Psoas muscle (tissue), 7 donors: ENCODE measurements at regions not wholly inside any gene's neighbourhood (a gene's known extent, or its start where the extent isn't known, plus 50 kb on each side); places are given as distances from the start of the nearest gene placed in this dataset.

ENCODE experiments used
- ATAC-seq, 4 donors: fragments of 200-7000 bp; cut with Tn5 transposase; one replicate each; pipeline ENCODE4 v1.9.1; 2020; ENCODE audit warnings: moderate library complexity in 3 of 4, mild to moderate bottlenecking in 2 of 4
- DNase-seq, 2 donors: peaks; one replicate each; pipeline ENCODE4 v3.0.0-alpha.2; 2020
- H3K27ac ChIP-seq: fragments of 200-600 bp; one replicate; pipeline ENCODE4 v1.8.0; 2022
- H3K27me3 ChIP-seq, 3 donors: fragments of 200-600 bp in 1 of 3; one replicate each; pipeline versions ENCODE4 v1.6.1 to v1.8.0; 2013 to 2022; ENCODE audit warnings: low read length in 2 of 3, mild to moderate bottlenecking in 2 of 3, moderate library complexity in 1 of 3; ENCODE audit not compliant: insufficient read depth in 3 of 3
- H3K36me3 ChIP-seq, 2 donors: fragments of 200-600 bp in 1 of 2; one replicate each; pipeline versions ENCODE4 v1.6.1 to v1.8.0; 2013 to 2022; ENCODE audit warnings: low read depth in 1 of 2, mild to moderate bottlenecking in 1 of 2, moderate library complexity in 1 of 2; ENCODE audit not compliant: insufficient read depth in 1 of 2
- H3K4me1 ChIP-seq: fragments of 200-600 bp; one replicate; pipeline ENCODE4 v1.8.0; 2022
- H3K4me3 ChIP-seq: fragments of 200-600 bp; one replicate; pipeline ENCODE4 v1.8.0; 2022; ENCODE audit warnings: mild to moderate bottlenecking
- H3K9me3 ChIP-seq: fragments of 200-600 bp; one replicate; pipeline ENCODE4 v1.8.0; 2022
- WGBS, 3 donors: extraction: QIAGEN DNeasy Blood & Tissue Kit; methylation state at CpG; one replicate each; pipeline versions ENCODE4 v1.1.6 to v1.1.7; 2013; 5-methylcytosine and 5-hydroxymethylcytosine counted together
- intact Hi-C, 2 donors: fragments of 100-400 bp; cut with DNase I; formaldehyde crosslinking; loops; one replicate each; pipeline versions ENCODE4 v1.11.0 to v1.14.2; 2022
- TF ChIP-seq, protein P1 (sequence below): fragments of 200-600 bp; IDR thresholded peaks from one replicate; pipeline ENCODE4 v1.8.0; 2022; ENCODE audit warnings: antibody characterized with exemption
- donor health status: healthy with polysubstance abuse.
- donor health status: DM: no; HTN: no; CAD: no; lungs with moderate emphysema.
- donor health status: Bipolar disorder and iron deficiency.
- donor health status: healthy.
- donor health status: DM: yes; HTN: yes; CAD: no.
- donor health status: DM: no; HTN: no; CAD: no.
- donor health status: DM: yes; HTN: yes; CAD: no.

- no peaks in the 10 kb centered on the region for H3K9me3 ChIP-seq
- no peak overlapping the region for H3K27ac ChIP-seq
- no peaks in the 10 kb centered on the region for H3K27me3 ChIP-seq
- peaks cover 9% of the 10 kb centered on the region for H3K4me1 ChIP-seq
- 36 to 69% (median 55%) methylated on average over 1 of the region's 1 CpG for WGBS, 3 donors
- H3K36me3 ChIP-seq = no peaks in the 10 kb centered on the region
- DNase-seq = no peak
- TF ChIP-seq, protein P1, sequence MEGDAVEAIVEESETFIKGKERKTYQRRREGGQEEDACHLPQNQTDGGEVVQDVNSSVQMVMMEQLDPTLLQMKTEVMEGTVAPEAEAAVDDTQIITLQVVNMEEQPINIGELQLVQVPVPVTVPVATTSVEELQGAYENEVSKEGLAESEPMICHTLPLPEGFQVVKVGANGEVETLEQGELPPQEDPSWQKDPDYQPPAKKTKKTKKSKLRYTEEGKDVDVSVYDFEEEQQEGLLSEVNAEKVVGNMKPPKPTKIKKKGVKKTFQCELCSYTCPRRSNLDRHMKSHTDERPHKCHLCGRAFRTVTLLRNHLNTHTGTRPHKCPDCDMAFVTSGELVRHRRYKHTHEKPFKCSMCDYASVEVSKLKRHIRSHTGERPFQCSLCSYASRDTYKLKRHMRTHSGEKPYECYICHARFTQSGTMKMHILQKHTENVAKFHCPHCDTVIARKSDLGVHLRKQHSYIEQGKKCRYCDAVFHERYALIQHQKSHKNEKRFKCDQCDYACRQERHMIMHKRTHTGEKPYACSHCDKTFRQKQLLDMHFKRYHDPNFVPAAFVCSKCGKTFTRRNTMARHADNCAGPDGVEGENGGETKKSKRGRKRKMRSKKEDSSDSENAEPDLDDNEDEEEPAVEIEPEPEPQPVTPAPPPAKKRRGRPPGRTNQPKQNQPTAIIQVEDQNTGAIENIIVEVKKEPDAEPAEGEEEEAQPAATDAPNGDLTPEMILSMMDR = no peak
- no peak for ATAC-seq
- intact Hi-C loops = no loop called here
- no peak overlapping the region for H3K4me3 ChIP-seq
These were observed 60.4 kb upstream of the SPPL2A start for GRCh38 chr15:50825946-50826345.

DNA sequence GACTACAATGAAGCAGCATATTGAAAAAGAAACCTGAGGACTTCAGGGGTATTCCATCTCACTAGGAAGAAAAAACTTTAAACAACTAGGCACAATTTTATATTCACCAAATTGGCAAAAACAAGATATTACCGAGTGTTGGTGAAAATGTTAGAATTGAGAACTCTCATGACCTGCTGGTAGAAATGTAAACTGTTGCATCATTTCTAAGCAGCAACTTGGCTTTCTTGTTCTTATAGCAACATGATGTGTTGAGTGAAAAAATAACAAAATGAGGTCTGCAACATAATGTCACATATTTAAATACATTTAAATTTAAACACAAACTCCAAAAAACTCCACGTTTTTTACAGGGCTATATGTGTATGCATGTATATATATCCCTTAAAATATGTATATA, 59.0 kb upstream of the SPPL2A start:
- Histone ChIP-seq H3K27ac (no peak overlapping the region), H3K4me3 (no peak overlapping the region), H3K36me3 (no peaks in the 10 kb centered on the region), H3K27me3 (no peaks in the 10 kb centered on the region), H3K9me3 (no peaks in the 10 kb centered on the region), H3K4me1 (peaks cover 13% of the 10 kb centered on the region)
- no peak for ATAC-seq
- no peak for DNase-seq
- intact Hi-C loops = no loop called here
- 69 to 83% (median 76%) methylated on average over 2 of the region's 2 CpGs for WGBS, 3 donors
- TF ChIP-seq, protein P1 = no peak

- no peaks in the 10 kb centered on the region for H3K36me3 ChIP-seq
- H3K27ac ChIP-seq = no peak overlapping the region
- TF ChIP-seq, protein P1 = no peak
- intact Hi-C loops = no loop called here
- no peaks in the 10 kb centered on the region for H3K27me3 ChIP-seq
- DNase-seq (no peak), ATAC-seq (no peak)
- no peaks in the 10 kb centered on the region for H3K9me3 ChIP-seq
- 57 to 67% (median 64%) methylated on average over 3 of the region's 3 CpGs for WGBS, 3 donors
- H3K4me1 ChIP-seq = peaks cover 16% of the 10 kb centered on the region
- no peak overlapping the region for H3K4me3 ChIP-seq
These were observed 57.8 kb upstream of the SPPL2A start for GRCh38 chr15:50823281-50823680.

GRCh38 chr15:50821476-50821875, 56.0 kb upstream of the SPPL2A start:
- intact Hi-C loops = no loop called here
- 69 to 86% (median 74%) methylated on average over 3 of the region's 3 CpGs for WGBS, 3 donors
- no peak for ATAC-seq
- no peaks in the 10 kb centered on the region for H3K9me3 ChIP-seq
- DNase-seq = no peak
- H3K4me1 ChIP-seq = peaks cover 10% of the 10 kb centered on the region
- no peak overlapping the region for H3K27ac ChIP-seq
- H3K36me3 ChIP-seq = no peaks in the 10 kb centered on the region
- no peaks in the 10 kb centered on the region for H3K27me3 ChIP-seq
- no peak overlapping the region for H3K4me3 ChIP-seq
- TF ChIP-seq, protein P1 = no peak

- Histone ChIP-seq H3K4me3 (no peak overlapping the region), H3K27ac (no peak overlapping the region), H3K9me3 (no peaks in the 10 kb centered on the region), H3K4me1 (peaks cover 10% of the 10 kb centered on the region), H3K36me3 (no peaks in the 10 kb centered on the region), H3K27me3 (no peaks in the 10 kb centered on the region)
- TF ChIP-seq, protein P1 = no peak
- ATAC-seq = no peak
- intact Hi-C loops = no loop called here
- DNase-seq = no peak
- 91 to 95% (median 93%) methylated on average over 6 of the region's 6 CpGs for WGBS, 3 donors
These were observed 55.4 kb upstream of the SPPL2A start for GRCh38 chr15:50820808-50821382.
